22Rv1 (cell line): ENCODE measurements at regions not wholly inside any gene's neighbourhood (a gene's known extent, or its start where the extent isn't known, plus 50 kb on each side); places are given as distances from the start of the nearest gene placed in this dataset.

ENCODE experiments used
- H3K27ac ChIP-seq: fragments of 450-650 bp; 2 replicates; pipeline ENCODE4 v1.5.1; 2017
- ZFX ChIP-seq: fragments of 450-650 bp; IDR thresholded peaks from 2 replicates; pipeline ENCODE4 v1.6.1; 2017; ENCODE audit warnings: antibody characterized with exemption, borderline replicate concordance
- TF ChIP-seq, protein P1 (sequence below): fragments of 450-650 bp; IDR thresholded peaks from 2 replicates; pipeline ENCODE4 v1.5.1; 2017; ENCODE audit warnings: mild to moderate bottlenecking

- no peak overlapping the region for H3K27ac ChIP-seq
- TF ChIP-seq, protein P1, sequence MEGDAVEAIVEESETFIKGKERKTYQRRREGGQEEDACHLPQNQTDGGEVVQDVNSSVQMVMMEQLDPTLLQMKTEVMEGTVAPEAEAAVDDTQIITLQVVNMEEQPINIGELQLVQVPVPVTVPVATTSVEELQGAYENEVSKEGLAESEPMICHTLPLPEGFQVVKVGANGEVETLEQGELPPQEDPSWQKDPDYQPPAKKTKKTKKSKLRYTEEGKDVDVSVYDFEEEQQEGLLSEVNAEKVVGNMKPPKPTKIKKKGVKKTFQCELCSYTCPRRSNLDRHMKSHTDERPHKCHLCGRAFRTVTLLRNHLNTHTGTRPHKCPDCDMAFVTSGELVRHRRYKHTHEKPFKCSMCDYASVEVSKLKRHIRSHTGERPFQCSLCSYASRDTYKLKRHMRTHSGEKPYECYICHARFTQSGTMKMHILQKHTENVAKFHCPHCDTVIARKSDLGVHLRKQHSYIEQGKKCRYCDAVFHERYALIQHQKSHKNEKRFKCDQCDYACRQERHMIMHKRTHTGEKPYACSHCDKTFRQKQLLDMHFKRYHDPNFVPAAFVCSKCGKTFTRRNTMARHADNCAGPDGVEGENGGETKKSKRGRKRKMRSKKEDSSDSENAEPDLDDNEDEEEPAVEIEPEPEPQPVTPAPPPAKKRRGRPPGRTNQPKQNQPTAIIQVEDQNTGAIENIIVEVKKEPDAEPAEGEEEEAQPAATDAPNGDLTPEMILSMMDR: no peak
- no peak for TF ChIP-seq ZFX
Measured at GRCh38 chr1:212207822-212208520, 77.2 kb upstream of the PPP2R5A start.

DNA sequence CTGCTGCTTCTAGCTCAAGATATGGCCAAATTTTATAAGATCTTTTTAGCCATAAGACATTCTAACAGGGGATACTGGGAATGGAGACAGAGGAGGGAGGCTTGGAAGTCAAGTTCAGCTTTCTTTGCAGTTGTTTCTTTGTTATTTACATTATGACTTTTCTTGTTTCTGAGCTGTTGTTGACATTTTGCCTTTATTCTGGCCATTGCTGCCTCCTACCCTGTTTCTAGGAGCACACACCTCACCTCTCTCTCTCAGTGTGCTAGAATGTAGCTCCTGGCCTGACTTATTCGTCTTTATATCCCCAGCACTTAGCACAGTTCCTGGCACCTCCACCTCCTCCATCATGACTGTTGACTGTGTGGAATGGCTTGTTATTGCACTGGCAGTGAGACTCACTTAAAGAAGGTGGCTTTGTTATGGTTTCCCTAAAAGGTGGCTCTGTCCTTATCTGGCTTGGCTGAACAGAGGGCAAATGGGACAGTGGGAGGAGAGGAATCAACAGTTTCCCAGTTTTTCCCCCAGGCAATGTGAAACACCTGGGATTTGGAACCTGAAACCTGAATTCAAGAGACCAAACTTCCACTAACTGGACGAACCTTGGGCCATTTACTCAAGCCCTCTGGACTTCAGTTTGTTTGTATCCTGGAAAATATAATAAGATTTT lies 76.1 kb upstream of the PPP2R5A start:
- TF ChIP-seq, protein P1: no peak
- no peak for TF ChIP-seq ZFX

GRCh38 chr1:212211371-212211770 lies 73.8 kb upstream of the PPP2R5A start:
- H3K27ac ChIP-seq: no peak overlapping the region
- no peak for TF ChIP-seq ZFX
- TF ChIP-seq, protein P1: no peak

More for the DNA sequence above, 76.1 kb upstream of the PPP2R5A start:
- H3K27ac ChIP-seq: no peak overlapping the region

DNA sequence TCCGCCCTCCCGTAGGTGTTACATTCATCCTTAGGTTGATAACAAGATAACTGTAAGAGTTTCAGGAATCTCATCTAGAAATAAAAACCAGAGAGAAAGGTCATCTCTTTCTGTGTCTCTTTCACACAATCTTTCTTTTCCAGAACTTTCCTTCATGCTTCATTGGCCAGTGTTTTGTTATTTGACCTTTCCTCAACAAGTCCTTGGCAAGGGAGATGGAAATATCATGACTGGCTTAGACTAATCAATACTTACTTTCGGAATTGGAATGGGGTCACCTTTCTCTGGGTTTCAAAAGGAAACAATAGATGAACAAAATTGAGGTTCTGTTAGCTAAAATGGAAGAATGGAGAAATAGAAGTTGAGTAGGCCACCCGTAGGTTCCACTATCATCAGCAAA lies 72.9 kb upstream of the PPP2R5A start:
- TF ChIP-seq ZFX: no peak
- TF ChIP-seq, protein P1: no peak
- H3K27ac ChIP-seq: no peak overlapping the region

GRCh38 chr1:212212906-212213305 lies 72.3 kb upstream of the PPP2R5A start:
- H3K27ac ChIP-seq: no peak overlapping the region
- no peak for TF ChIP-seq ZFX
- TF ChIP-seq, protein P1: no peak

GRCh38 chr1:212213784-212214183 lies 71.4 kb upstream of the PPP2R5A start:
- TF ChIP-seq, protein P1: no peak
- no peak for TF ChIP-seq ZFX
- H3K27ac ChIP-seq: no peak overlapping the region

GRCh38 chr1:212214325-212214724 lies 70.9 kb upstream of the PPP2R5A start:
- no peak for TF ChIP-seq ZFX
- TF ChIP-seq, protein P1: no peak
- no peak overlapping the region for H3K27ac ChIP-seq
